Stimulated activated CD4-positive, alpha-beta T cell treated with anti-CD3 and anti-CD28 coated beads, Interleukin-15, amount 100 ng/mL, for 24 hours (primary cell): ENCODE measurements at regions not wholly inside any gene's neighbourhood (a gene's known extent, or its start where the extent isn't known, plus 50 kb on each side); places are given as distances from the start of the nearest gene placed in this dataset.
"Not testable (repeated sequence)": the region's sequence is repeated elsewhere in the genome, so short reads cannot be mapped to it uniquely, and the experiment has no call there.

Source experiments
- DNase-seq: peaks from one replicate; pipeline ENCODE4 v3.0.0-alpha.2; 2020

DNA sequence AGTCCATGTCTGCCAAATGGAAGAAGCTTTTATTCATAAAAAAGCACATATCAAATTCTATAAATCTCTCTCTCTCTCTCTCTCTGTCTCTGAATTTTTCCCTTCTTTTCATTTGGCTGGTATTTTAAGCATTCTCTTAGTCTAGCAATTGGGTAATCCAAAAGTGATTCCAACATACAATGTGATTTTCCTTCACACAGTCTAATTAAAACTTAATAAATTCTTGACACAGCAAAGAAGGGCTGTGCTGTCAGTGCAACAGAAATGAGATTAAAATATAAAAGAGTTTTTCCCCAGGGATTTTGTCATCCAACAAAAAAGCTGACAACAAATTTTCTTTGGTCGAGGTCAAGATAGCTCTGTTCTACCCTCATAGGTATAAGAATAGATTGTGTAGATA is 216.9 kb downstream of the CENPC start:
- no peak for DNase-seq

GRCh38 chr4:67328018-67328278 is 217.4 kb downstream of the CENPC start:
- DNase-seq, result no peak

GRCh38 chr4:67327245-67328017 is 217.9 kb downstream of the CENPC start:
- peak; percentile 63 for DNase-seq

DNA sequence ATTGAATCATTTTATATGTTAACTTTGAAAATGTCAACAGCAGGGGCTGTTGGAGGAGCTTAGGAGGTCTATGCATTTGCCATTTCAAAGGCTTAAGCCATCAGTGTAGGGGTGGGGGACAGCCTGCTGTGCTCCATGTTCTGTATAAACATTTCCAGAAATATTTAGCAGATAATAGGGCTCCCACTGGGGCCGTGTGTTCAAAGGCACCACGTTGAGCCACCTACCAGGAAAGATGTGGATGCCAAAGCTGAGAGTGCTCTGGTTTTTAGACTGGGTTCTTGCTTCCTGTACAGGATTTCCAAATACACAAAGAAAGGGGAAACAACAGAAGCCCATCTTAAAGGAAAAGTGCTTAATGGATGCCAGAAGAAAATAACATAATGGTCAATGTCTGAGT is 219.5 kb downstream of the CENPC start:
- DNase-seq, result no peak

GRCh38 chr4:67320645-67321044 is 224.7 kb downstream of the CENPC start:
- DNase-seq, result no peak

- DNase-seq, result not testable (repeated sequence)
Observed at GRCh38 chr4:67319607-67320006, 225.7 kb downstream of the CENPC start.

DNA sequence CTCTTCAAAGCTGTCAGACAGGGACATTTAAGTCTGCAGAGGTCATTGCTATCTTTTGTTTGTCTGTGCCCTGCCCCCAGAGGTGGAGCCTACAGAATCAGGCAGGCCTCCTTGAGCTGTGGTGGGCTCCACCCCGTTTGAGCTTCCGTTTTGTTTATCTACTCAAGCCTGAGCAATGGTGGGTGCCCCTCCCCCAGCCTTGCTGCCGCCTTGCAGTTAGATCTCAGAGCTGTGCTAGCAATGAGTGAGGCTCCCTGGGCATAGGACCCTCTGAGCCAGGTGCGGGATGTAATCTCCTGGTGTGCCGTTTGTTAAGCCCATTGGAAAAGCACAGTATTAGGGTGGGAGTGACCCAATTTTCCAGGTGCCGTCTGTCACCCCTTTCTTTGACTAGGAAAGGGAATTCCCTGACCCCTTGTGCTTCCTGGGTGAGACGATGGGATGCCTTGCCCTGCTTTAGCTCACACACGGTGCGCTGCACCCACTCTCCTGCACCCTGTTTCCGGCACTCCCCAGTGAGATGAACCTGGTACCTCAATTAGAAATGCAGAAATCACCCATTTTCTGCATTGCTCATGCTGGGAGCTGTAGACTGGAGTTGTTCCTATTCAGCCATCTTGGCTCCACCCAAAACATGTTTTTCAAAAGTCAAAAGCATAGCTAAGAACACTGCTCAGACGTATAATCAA is 244.7 kb downstream of the CENPC start:
- not testable (repeated sequence) for DNase-seq

- DNase-seq, result no peak
Observed at GRCh38 chr4:67292636-67293035, 252.7 kb downstream of the CENPC start.

DNA sequence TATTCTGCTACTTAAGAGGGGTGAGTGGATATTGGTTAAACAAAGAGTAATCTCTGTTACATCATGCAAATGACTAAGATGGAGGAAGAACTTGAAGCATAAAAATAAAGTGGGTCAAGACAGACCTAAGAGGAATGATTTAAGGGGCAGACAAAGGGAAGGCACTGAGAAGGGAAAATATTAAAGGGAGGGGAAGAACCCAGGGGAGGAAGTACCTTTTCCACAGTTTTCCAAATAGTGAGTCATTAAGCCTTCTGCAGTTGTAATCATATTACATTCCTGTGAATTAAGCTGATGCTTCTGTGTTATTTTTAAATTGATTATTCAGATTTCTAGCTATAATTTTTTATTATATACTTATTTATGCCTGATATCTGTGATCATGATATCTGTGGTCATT is 253.3 kb downstream of the CENPC start:
- DNase-seq, result no peak

DNA sequence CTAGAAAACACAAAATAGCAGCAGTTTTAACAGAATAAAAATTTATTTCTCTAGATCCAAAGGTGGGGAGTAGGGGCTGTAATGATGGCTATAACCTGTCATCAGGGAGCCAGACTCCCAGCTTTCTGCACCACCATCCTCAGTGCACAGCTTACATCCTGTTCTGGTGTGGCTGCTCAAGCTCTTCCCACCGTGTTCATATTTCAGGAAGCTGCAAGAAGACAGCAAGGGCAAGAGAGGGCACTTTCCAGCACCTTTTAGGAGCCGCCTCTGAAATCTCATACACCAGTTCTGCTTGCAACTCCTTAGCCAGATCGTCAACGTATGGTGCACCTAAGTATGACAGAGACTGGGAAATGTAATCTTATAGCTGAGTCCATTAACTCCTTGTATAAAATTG is 253.7 kb downstream of the CENPC start:
- no peak for DNase-seq

DNA sequence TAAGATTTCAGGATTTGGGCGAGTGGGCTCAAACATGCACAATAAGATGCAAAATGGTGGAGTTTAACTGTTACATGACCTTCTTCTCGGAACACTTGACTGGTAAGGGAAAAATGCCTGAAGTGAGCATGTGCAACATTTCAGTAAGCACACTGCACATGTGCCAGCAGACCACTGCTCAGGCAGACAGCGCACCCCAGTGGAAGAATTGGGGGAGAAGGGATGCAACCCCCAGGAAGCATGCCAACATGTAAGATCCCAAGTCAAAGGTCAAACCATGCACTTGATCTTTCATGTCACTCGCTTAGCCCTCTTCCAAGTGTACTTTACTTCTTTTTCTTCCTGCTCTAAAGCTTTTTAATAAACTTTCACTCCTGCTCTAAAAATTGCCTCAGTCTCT is 256.3 kb downstream of the CENPC start:
- DNase-seq, result peak; percentile 40

GRCh38 chr4:67286724-67287123 is 258.6 kb downstream of the CENPC start:
- no peak for DNase-seq

- no peak for DNase-seq
Observed at GRCh38 chr4:67282749-67283148, 262.6 kb downstream of the CENPC start.

GRCh38 chr4:67275179-67275750 is 270.0 kb downstream of the CENPC start:
- DNase-seq, result no peak

DNA sequence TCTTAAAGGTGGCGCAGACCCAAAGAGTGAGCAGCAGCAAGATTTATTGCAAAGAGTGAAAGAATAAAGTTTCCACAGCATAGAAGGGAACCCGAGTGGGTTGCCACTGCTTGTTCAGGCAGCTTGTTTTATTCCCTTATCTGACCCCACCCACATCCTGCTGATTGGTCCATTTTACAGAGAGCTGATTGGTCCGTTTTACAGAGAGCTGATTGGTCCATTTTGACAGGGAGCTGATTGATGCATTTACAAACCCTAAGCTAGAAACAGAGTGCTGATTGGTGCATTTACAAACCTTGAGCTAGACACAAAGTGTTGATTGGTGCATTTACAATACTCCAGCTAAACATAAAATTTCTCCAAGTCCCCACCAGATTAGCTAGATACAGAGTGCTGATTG is 270.6 kb downstream of the CENPC start:
- DNase-seq, result not testable (repeated sequence)

DNA sequence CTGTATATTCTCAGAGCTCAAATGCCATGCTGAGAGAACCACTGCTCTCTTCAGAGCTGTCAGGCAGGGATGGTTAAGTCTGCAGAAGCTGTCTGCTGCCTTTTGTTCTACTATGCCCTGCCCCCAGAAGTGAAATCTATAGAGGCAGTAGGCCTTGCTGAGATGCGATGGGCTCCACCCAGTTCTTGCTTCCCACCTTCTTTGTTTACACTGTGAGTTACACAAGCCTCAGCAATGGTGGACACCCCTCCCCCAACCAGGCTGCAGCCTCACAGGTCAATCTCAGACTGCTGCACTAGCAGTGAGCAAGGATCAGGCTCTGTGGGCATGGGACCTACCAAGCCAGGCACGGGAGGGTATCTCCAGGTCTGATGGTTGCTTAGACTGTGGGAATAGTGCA is 271.6 kb downstream of the CENPC start:
- no peak for DNase-seq

DNA sequence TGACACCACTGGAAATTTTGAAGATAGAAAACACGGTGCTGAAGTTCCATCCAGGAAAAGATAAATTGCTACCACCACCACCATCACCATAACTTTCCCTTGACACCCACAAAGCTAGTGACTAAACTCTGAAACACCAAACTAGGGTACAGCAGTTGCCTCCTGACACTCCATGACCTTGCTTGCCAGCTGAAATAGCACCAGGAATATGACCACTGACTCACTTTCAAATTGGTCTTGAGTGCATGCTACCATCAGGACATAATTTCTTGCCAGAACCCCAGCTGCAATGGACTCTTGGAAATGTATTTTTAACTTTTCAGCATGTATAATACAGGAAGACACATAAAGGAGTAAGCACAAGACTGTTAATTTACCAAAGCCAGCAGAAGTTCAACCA is 283.3 kb downstream of the CENPC start:
- no peak for DNase-seq

- no peak for DNase-seq
Observed at GRCh38 chr4:67256388-67257043, 288.8 kb downstream of the CENPC start.

GRCh38 chr4:67250131-67250896 is 295.0 kb downstream of the CENPC start:
- no peak for DNase-seq

GRCh38 chr4:67236788-67237187 is 308.5 kb downstream of the CENPC start:
- DNase-seq, result no peak

- no peak for DNase-seq
Observed at GRCh38 chr4:67236318-67236717, 309.0 kb downstream of the CENPC start.

- DNase-seq, result no peak
Observed at GRCh38 chr4:67234296-67234695, 311.0 kb downstream of the CENPC start.

- DNase-seq, result no peak
Observed at GRCh38 chr4:67229148-67229547, 316.2 kb downstream of the CENPC start.
